BJ (cell line): ENCODE measurements at regions not wholly inside any gene's neighbourhood (a gene's known extent, or its start where the extent isn't known, plus 50 kb on each side); places are given as distances from the start of the nearest gene placed in this dataset.

ENCODE experiments used
- CTCF ChIA-PET: fragments of 350-600 bp; formaldehyde crosslinking; extraction: SDS; loops from one replicate; lab custom pipeline; 2021; ENCODE audit warnings: antibody characterized with exemption, inconsistent platforms; lab: Yijun Ruan, JAX
- POLR2A ChIA-PET: fragments of 300-600 bp; sonication (Branson Sonifier 250); formaldehyde crosslinking; extraction: SDS; loops from one replicate; lab custom pipeline; 2021; ENCODE audit warnings: antibody characterized with exemption; lab: Charles Lee
- DNase-seq: peaks from one replicate; pipeline ENCODE4 v3.0.0-alpha.2; 2011; ENCODE audit warnings: low read depth
- H3K27me3 ChIP-seq: 2 replicates; pipeline ENCODE4 v1.6.0; 2011; ENCODE audit warnings: low read length; ENCODE audit not compliant: control insufficient read depth, insufficient read depth
- H3K36me3 ChIP-seq: 2 replicates; pipeline ENCODE4 v1.5.1; 2011; ENCODE audit warnings: low read length; ENCODE audit not compliant: control insufficient read depth, insufficient read depth
- H3K4me3 ChIP-seq: 2 replicates; pipeline ENCODE4 v1.5.1; 2011; ENCODE audit warnings: low read depth, mild to moderate bottlenecking, control low read depth, low read length
- CTCF ChIP-seq: IDR thresholded peaks from 2 replicates; pipeline ENCODE4 v1.5.1; 2011; ENCODE audit warnings: low read depth, mild to moderate bottlenecking, control low read depth, inconsistent platforms, low read length, moderate library complexity; ENCODE audit not compliant: insufficient read depth

GRCh38 chr3:189042832-189043231 lies 128.9 kb upstream of the TPRG1 start:
- POLR2A ChIA-PET = no interaction called here
- TF ChIP-seq CTCF = no peak
- no peak for DNase-seq
- no peak overlapping the region for H3K4me3 ChIP-seq
- H3K36me3 ChIP-seq = no peaks in the 10 kb centered on the region
- peaks cover 3% of the 10 kb centered on the region for H3K27me3 ChIP-seq
- CTCF ChIA-PET = interaction anchor here (0.5 to 4.0 kb wide), 3 partner anchors 39 to 1303 kb away, joined by 3 to 25 read pairs (median 6); no protein-coding TSS in a partner anchor

- no peak for TF ChIP-seq CTCF
- ChIA-PET CTCF (interaction anchor here (0.6 to 1.5 kb wide), 3 partner anchors 11 to 24 kb away, joined by 3 to 4 read pairs (median 3); no protein-coding TSS in a partner anchor), POLR2A (no interaction called here)
- no peak for DNase-seq
- H3K27me3 ChIP-seq = no peaks in the 10 kb centered on the region; the same call in 1 of the 2 replicates
- no peaks in the 10 kb centered on the region for H3K36me3 ChIP-seq
- no peak overlapping the region for H3K4me3 ChIP-seq
Measured at GRCh38 chr3:189049458-189050236, 122.1 kb upstream of the TPRG1 start.

DNA sequence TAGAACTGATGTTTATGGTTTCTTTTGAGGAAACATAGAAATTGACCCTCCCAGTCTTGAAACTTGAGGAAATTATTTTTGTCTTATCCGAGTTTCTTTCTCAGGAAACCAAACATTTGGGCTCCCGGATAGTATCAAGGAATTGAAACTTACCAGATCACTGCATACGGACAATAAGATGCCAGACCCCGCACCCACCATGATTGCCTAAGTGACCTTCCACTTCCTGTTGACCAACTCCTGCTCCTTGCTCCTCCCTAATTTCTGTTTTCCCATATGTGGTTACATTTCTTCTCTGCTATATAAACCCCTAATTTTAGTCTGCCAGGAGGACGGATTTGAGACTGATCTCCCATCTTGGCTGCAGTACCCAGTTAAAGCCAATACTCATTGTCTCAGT lies 118.4 kb upstream of the TPRG1 start:
- no peaks in the 10 kb centered on the region; the same call in 1 of the 2 replicates for H3K27me3 ChIP-seq
- no peak for DNase-seq
- no peak overlapping the region for H3K4me3 ChIP-seq
- TF ChIP-seq CTCF = no peak
- no peaks in the 10 kb centered on the region for H3K36me3 ChIP-seq
- POLR2A ChIA-PET = no interaction called here
- CTCF ChIA-PET = interaction anchor here (0.9 kb wide), 1 partner anchor 11 kb away, joined by 3 read pairs; no protein-coding TSS in a partner anchor

- TF ChIP-seq CTCF = no peak
- ChIA-PET POLR2A (no interaction called here), CTCF (no interaction called here)
Measured at GRCh38 chr3:189056646-189057335, 115.0 kb upstream of the TPRG1 start.

GRCh38 chr3:189057369-189057768 lies 114.4 kb upstream of the TPRG1 start:
- DNase-seq = no peak
- CTCF ChIA-PET = no interaction called here
- POLR2A ChIA-PET = no interaction called here
- TF ChIP-seq CTCF = no peak
- no peaks in the 10 kb centered on the region for H3K36me3 ChIP-seq
- no peak overlapping the region for H3K4me3 ChIP-seq
- H3K27me3 ChIP-seq = no peaks in the 10 kb centered on the region; the same call in 1 of the 2 replicates

More at GRCh38 chr3:189056646-189057335, 115.0 kb upstream of the TPRG1 start:
- H3K4me3 ChIP-seq = no peak overlapping the region
- no peaks in the 10 kb centered on the region; the same call in 1 of the 2 replicates for H3K27me3 ChIP-seq
- no peaks in the 10 kb centered on the region for H3K36me3 ChIP-seq
- DNase-seq = no peak
